Kidney (tissue), 13 donors: ENCODE measurements at regions not wholly inside any gene's neighbourhood (a gene's known extent, or its start where the extent isn't known, plus 50 kb on each side); places are given as distances from the start of the nearest gene placed in this dataset.
"Not testable (repeated sequence)": the region's sequence is repeated elsewhere in the genome, so short reads cannot be mapped to it uniquely, and the experiment has no call there.

ENCODE experiments used
- DNase-seq, 5 donors: peaks; one replicate each; pipeline ENCODE4 v3.0.0-alpha.2; 2013 to 2020
- FAIRE-seq: peaks from 2 replicates; lab custom pipeline; 2012; peaks lifted over from hg19 to GRCh38; lab: Jason Lieb, UNC
- H3K27ac ChIP-seq, 2 donors: one replicate each; pipeline ENCODE4 v1.7.0; 2013; ENCODE audit warnings: low read depth in 2 of 2, low read length in 2 of 2, inconsistent platforms in 1 of 2
- H3K27me3 ChIP-seq: one replicate; pipeline ENCODE4 v1.7.1; 2013; ENCODE audit warnings: low read length, inconsistent platforms; ENCODE audit not compliant: control insufficient read depth, insufficient read depth
- H3K36me3 ChIP-seq, 3 donors: one replicate each; pipeline versions ENCODE4 v1.7.0 to v1.7.1; 2013; ENCODE audit warnings: low read length in 3 of 3, control low read depth in 1 of 3, inconsistent platforms in 1 of 3; ENCODE audit not compliant: insufficient read depth in 3 of 3, control insufficient read depth in 2 of 3
- H3K4me1 ChIP-seq, 3 donors: one replicate each; pipeline versions ENCODE4 v1.7.0 to v1.7.1; 2013; ENCODE audit warnings: low read length in 3 of 3, inconsistent platforms in 1 of 3, low read depth in 1 of 3; ENCODE audit not compliant: control insufficient read depth in 2 of 3, insufficient read depth in 2 of 3
- H3K4me3 ChIP-seq, 3 donors: one replicate each; pipeline versions ENCODE4 v1.7.0 to v1.8.1; 2013; ENCODE audit warnings: low read length in 3 of 3, control low read depth in 1 of 3, inconsistent platforms in 1 of 3
- H3K9ac ChIP-seq, 3 donors: one replicate each; pipeline versions ENCODE4 v1.7.0 to v1.7.1; 2013; ENCODE audit warnings: low read length in 3 of 3, control low read depth in 1 of 3, inconsistent platforms in 1 of 3
- H3K9me3 ChIP-seq, 3 donors: one replicate each; pipeline versions ENCODE4 v1.7.0 to v1.7.1; 2013; ENCODE audit warnings: low read length in 3 of 3, control low read depth in 1 of 3, inconsistent platforms in 1 of 3; ENCODE audit not compliant: control insufficient read depth in 2 of 3, insufficient read depth in 1 of 3
- CTCF ChIP-seq: IDR thresholded peaks from 3 replicates; pipeline ENCODE4 v1.5.1; 2012; ENCODE audit warnings: mild to moderate bottlenecking, moderate library complexity, borderline replicate concordance; ENCODE audit not compliant: insufficient read depth; ENCODE audit errors: extremely low read depth
- intact Hi-C: fragments of 100-400 bp; cut with DNase I; formaldehyde crosslinking; loops from one replicate; pipeline ENCODE4 v1.11.1; 2022
- donor health status: control.
- donor health status: control.
- donor health status: control.
- donor health status: control.
- donor health status: control.
- donor health status: DM: yes; HTN: yes; CAD: no.
- donor health status: Normal renal cell carcinoma (clear cell type).

DNA sequence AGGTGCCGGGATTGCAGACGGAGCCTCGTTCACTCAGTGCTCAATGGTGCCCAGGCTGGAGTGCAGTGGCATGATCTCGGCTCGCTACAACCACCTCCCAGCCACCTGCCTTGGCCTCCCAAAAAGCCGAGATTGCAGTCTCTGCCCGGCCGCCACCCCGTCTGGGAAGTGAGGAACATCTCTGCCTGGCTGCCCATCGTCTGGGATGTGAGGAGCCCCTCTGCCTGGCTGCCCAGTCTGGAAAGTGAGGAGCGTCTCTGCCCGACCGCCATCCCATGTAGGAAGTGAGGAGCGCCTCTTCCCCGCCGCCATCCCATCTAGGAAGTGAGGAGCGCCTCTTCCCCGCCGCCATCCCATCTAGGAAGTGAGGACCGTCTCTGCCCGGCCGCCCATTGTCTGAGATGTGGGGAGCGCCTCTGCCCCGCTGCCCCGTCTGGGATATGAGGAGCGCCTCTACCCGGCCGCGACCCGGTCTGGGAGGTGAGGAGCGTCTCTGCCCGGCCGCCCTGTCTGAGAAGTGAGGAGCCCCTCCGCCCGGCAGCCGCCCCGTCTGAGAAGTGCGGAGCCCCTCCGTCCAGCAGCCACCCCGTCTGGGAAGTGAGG, 375.1 kb upstream of the FRG2C start:
- FAIRE-seq, H3K9ac ChIP-seq, H3K27me3 ChIP-seq, DNase-seq, H3K4me1 ChIP-seq, intact Hi-C loops, H3K9me3 ChIP-seq, H3K36me3 ChIP-seq, H3K4me3 ChIP-seq, H3K27ac ChIP-seq: not testable (repeated sequence)

DNA sequence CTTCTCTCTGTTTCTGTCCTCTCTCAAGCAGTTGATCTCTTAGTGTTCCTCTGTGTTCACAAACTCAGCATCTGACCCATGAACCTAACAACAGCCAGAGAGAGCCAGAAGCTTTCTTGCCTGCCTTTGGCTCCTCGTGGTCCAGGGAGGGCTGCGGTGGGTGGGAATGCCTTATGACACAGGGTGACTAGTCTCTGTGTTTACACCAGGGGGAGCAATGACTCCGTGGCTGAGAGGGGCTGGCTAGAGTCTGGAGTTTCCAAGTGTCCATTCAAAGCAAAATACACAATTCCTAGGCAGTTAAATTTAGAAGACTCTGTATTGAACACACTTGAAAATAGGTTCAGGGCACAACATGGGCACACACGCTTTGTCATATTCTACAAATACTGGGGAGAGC, 370.0 kb upstream of the FRG2C start:
- H3K4me1 ChIP-seq, result no peaks in the 10 kb centered on the region
- peak; percentile 53 for TF ChIP-seq CTCF
- no peak overlapping the region for H3K4me3 ChIP-seq
- peak; percentile 32 to 67 (median 62) for DNase-seq
- no peak overlapping the region for H3K9ac ChIP-seq
- intact Hi-C loops, result loop anchor here (10.0 kb wide), 1 partner anchor 131 kb away; no protein-coding TSS in a partner anchor
- H3K36me3 ChIP-seq, result no peaks in the 10 kb centered on the region
- H3K27me3 ChIP-seq, result no peaks in the 10 kb centered on the region
- H3K9me3 ChIP-seq, result no peaks in the 10 kb centered on the region
- no peak for FAIRE-seq
- H3K27ac ChIP-seq, result no peak overlapping the region

DNA sequence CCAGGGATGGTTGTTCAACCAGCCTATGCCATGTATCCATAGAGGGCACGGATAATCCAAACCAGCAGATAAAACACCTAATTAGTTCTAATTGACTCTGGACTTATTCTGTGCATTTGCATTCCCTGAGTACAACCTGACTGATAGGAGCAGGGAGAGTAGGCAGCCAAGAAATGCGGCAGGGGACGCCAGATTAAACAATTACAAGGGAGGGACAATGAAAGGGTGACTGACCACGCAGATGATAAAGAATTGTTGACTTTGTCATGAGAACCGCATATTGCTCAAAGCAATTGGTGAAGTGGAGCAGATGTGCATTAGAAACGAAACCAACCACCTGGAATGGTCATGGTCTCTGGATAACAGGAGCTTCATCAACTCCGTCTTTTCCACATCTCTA, 369.1 kb upstream of the FRG2C start:
- intact Hi-C loops, result loop anchor here (10.0 kb wide), 1 partner anchor 130 kb away; no protein-coding TSS in a partner anchor
- DNase-seq, result peak in 2 of 5 donors; percentile 12 to 18

GRCh38 chr3:75296858-75297257, 367.3 kb upstream of the FRG2C start:
- Histone ChIP-seq H3K4me3 (no peak overlapping the region), H3K36me3 (no peaks in the 10 kb centered on the region), H3K27ac (no peak overlapping the region), H3K27me3 (no peaks in the 10 kb centered on the region), H3K9me3 (no peaks in the 10 kb centered on the region), H3K4me1 (no peaks in the 10 kb centered on the region), H3K9ac (no peak overlapping the region)
- intact Hi-C loops, result loop anchor here (10.0 kb wide), 1 partner anchor 128 kb away; no protein-coding TSS in a partner anchor
- DNase-seq, result no peak
- no peak for TF ChIP-seq CTCF
- FAIRE-seq, result no peak

More for the DNA sequence above, 369.1 kb upstream of the FRG2C start:
- H3K4me3 ChIP-seq, result no peak overlapping the region
- no peak for TF ChIP-seq CTCF
- H3K27ac ChIP-seq, result no peak overlapping the region
- no peak overlapping the region for H3K9ac ChIP-seq
- no peaks in the 10 kb centered on the region for H3K9me3 ChIP-seq
- no peaks in the 10 kb centered on the region for H3K27me3 ChIP-seq
- H3K36me3 ChIP-seq, result no peaks in the 10 kb centered on the region
- no peaks in the 10 kb centered on the region for H3K4me1 ChIP-seq
- FAIRE-seq, result no peak
